ENCODE measurements at regions not wholly inside any gene's neighbourhood (a gene's known extent, or its start where the extent isn't known, plus 50 kb on each side); places are given as distances from the start of the nearest gene placed in this dataset.
"Not testable (repeated sequence)": the region's sequence is repeated elsewhere in the genome, so short reads cannot be mapped to it uniquely, and the experiment has no call there.

- Mint-ChIP-seq H3K4me3 (no peak overlapping the region), H3K27ac (no peak overlapping the region), H3K9me3 (ENCODE audit: low read depth) (peaks cover 9% of the 10 kb centered on the region), H3K27me3 (no peaks in the 10 kb centered on the region), H3K36me3 (no peaks in the 10 kb centered on the region), H3K4me1 (ENCODE audit: low read depth) (no peaks in the 10 kb centered on the region)
These were observed 441.1 kb upstream of the RORB start for GRCh38 chr9:74056023-74056422.

- H3K4me3 Mint-ChIP-seq; H3K9me3 Mint-ChIP-seq (ENCODE audit: low read depth); H3K27ac Mint-ChIP-seq; H3K4me1 Mint-ChIP-seq (ENCODE audit: low read depth); H3K27me3 Mint-ChIP-seq; H3K36me3 Mint-ChIP-seq: not testable (repeated sequence)
These were observed 440.1 kb upstream of the RORB start for GRCh38 chr9:74057051-74057450.

GRCh38 chr9:74064702-74065101 lies 432.4 kb upstream of the RORB start:
- Mint-ChIP-seq H3K27ac (no peak overlapping the region), H3K36me3 (no peaks in the 10 kb centered on the region), H3K27me3 (no peaks in the 10 kb centered on the region), H3K4me1 (ENCODE audit: low read depth) (no peaks in the 10 kb centered on the region), H3K9me3 (ENCODE audit: low read depth) (peaks cover 6% of the 10 kb centered on the region), H3K4me3 (no peak overlapping the region)

- Mint-ChIP-seq H3K4me3 (no peak overlapping the region), H3K9me3 (ENCODE audit: low read depth) (peaks cover under 1% of the 10 kb centered on the region), H3K27me3 (no peaks in the 10 kb centered on the region), H3K4me1 (ENCODE audit: low read depth) (no peaks in the 10 kb centered on the region), H3K27ac (no peak overlapping the region), H3K36me3 (no peaks in the 10 kb centered on the region)
These were observed 431.0 kb upstream of the RORB start for GRCh38 chr9:74066128-74066527.

- H3K27me3 Mint-ChIP-seq: no peaks in the 10 kb centered on the region
- peaks cover 6% of the 10 kb centered on the region for H3K9me3 Mint-ChIP-seq (ENCODE audit: low read depth)
- no peak overlapping the region for H3K27ac Mint-ChIP-seq
- no peaks in the 10 kb centered on the region for H3K36me3 Mint-ChIP-seq
- H3K4me1 Mint-ChIP-seq (ENCODE audit: low read depth): no peaks in the 10 kb centered on the region
- H3K4me3 Mint-ChIP-seq: no peak overlapping the region
These were observed 430.5 kb upstream of the RORB start for GRCh38 chr9:74066605-74067004.

GRCh38 chr9:74071502-74071901 lies 425.6 kb upstream of the RORB start:
- Mint-ChIP-seq H3K9me3 (ENCODE audit: low read depth) (peaks cover 11% of the 10 kb centered on the region), H3K27me3 (no peaks in the 10 kb centered on the region), H3K27ac (no peak overlapping the region), H3K36me3 (no peaks in the 10 kb centered on the region), H3K4me3 (no peak overlapping the region), H3K4me1 (ENCODE audit: low read depth) (no peaks in the 10 kb centered on the region)

GRCh38 chr9:74073897-74074296 lies 423.2 kb upstream of the RORB start:
- Mint-ChIP-seq H3K4me1 (ENCODE audit: low read depth) (no peaks in the 10 kb centered on the region), H3K4me3 (no peak overlapping the region), H3K36me3 (no peaks in the 10 kb centered on the region), H3K27me3 (no peaks in the 10 kb centered on the region), H3K27ac (no peak overlapping the region), H3K9me3 (ENCODE audit: low read depth) (peaks cover 14% of the 10 kb centered on the region)

GRCh38 chr9:74078647-74079046 lies 418.5 kb upstream of the RORB start:
- Mint-ChIP-seq H3K36me3 (no peaks in the 10 kb centered on the region), H3K9me3 (ENCODE audit: low read depth) (peaks cover 4% of the 10 kb centered on the region), H3K27me3 (no peaks in the 10 kb centered on the region), H3K4me1 (ENCODE audit: low read depth) (no peaks in the 10 kb centered on the region), H3K4me3 (no peak overlapping the region), H3K27ac (no peak overlapping the region)

- not testable (repeated sequence) for H3K27ac Mint-ChIP-seq; H3K9me3 Mint-ChIP-seq (ENCODE audit: low read depth); H3K4me1 Mint-ChIP-seq (ENCODE audit: low read depth); H3K4me3 Mint-ChIP-seq; H3K36me3 Mint-ChIP-seq; H3K27me3 Mint-ChIP-seq
These were observed 416.5 kb upstream of the RORB start for GRCh38 chr9:74080652-74081051.

- no peaks in the 10 kb centered on the region for H3K9me3 Mint-ChIP-seq (ENCODE audit: low read depth)
- H3K27ac Mint-ChIP-seq: no peak overlapping the region
- no peaks in the 10 kb centered on the region for H3K36me3 Mint-ChIP-seq
- H3K27me3 Mint-ChIP-seq: no peaks in the 10 kb centered on the region
- no peak overlapping the region for H3K4me3 Mint-ChIP-seq
- H3K4me1 Mint-ChIP-seq (ENCODE audit: low read depth): no peaks in the 10 kb centered on the region
These were observed 413.3 kb upstream of the RORB start for GRCh38 chr9:74083681-74084433.

GRCh38 chr9:74085384-74086037 lies 411.6 kb upstream of the RORB start:
- H3K36me3 Mint-ChIP-seq; H3K9me3 Mint-ChIP-seq (ENCODE audit: low read depth); H3K4me3 Mint-ChIP-seq; H3K4me1 Mint-ChIP-seq (ENCODE audit: low read depth); H3K27me3 Mint-ChIP-seq; H3K27ac Mint-ChIP-seq: not testable (repeated sequence)

GRCh38 chr9:74090921-74091320 lies 406.2 kb upstream of the RORB start:
- H3K4me3 Mint-ChIP-seq; H3K27ac Mint-ChIP-seq; H3K4me1 Mint-ChIP-seq (ENCODE audit: low read depth); H3K9me3 Mint-ChIP-seq (ENCODE audit: low read depth); H3K36me3 Mint-ChIP-seq; H3K27me3 Mint-ChIP-seq: not testable (repeated sequence)

GRCh38 chr9:74092491-74092834 lies 404.7 kb upstream of the RORB start:
- no peak overlapping the region for H3K27ac Mint-ChIP-seq
- no peaks in the 10 kb centered on the region for H3K4me1 Mint-ChIP-seq (ENCODE audit: low read depth)
- H3K36me3 Mint-ChIP-seq: no peaks in the 10 kb centered on the region

GRCh38 chr9:74094037-74094436 lies 403.1 kb upstream of the RORB start:
- not testable (repeated sequence) for H3K4me3 Mint-ChIP-seq; H3K36me3 Mint-ChIP-seq; H3K27ac Mint-ChIP-seq; H3K27me3 Mint-ChIP-seq; H3K4me1 Mint-ChIP-seq (ENCODE audit: low read depth); H3K9me3 Mint-ChIP-seq (ENCODE audit: low read depth)

More at GRCh38 chr9:74092491-74092834, 404.7 kb upstream of the RORB start:
- H3K9me3 Mint-ChIP-seq (ENCODE audit: low read depth): no peaks in the 10 kb centered on the region
- H3K27me3 Mint-ChIP-seq: no peaks in the 10 kb centered on the region
- H3K4me3 Mint-ChIP-seq: no peak overlapping the region

- no peaks in the 10 kb centered on the region for H3K27me3 Mint-ChIP-seq
- H3K9me3 Mint-ChIP-seq (ENCODE audit: low read depth): no peaks in the 10 kb centered on the region
- no peaks in the 10 kb centered on the region for H3K4me1 Mint-ChIP-seq (ENCODE audit: low read depth)
- H3K4me3 Mint-ChIP-seq: no peak overlapping the region
- no peaks in the 10 kb centered on the region for H3K36me3 Mint-ChIP-seq
- H3K27ac Mint-ChIP-seq: no peak overlapping the region
These were observed 402.4 kb upstream of the RORB start for GRCh38 chr9:74094766-74095165.

- Mint-ChIP-seq H3K9me3 (ENCODE audit: low read depth) (no peaks in the 10 kb centered on the region), H3K27ac (no peak overlapping the region), H3K4me3 (no peak overlapping the region), H3K4me1 (ENCODE audit: low read depth) (no peaks in the 10 kb centered on the region), H3K36me3 (no peaks in the 10 kb centered on the region), H3K27me3 (no peaks in the 10 kb centered on the region)
These were observed 401.2 kb upstream of the RORB start for GRCh38 chr9:74095925-74096324.

Measured in activated naive CD8-positive, alpha-beta T cell (primary cell).